IgD-negative memory B cell (primary cell): ENCODE measurements at regions not wholly inside any gene's neighbourhood (a gene's known extent, or its start where the extent isn't known, plus 50 kb on each side); places are given as distances from the start of the nearest gene placed in this dataset.
"Not testable (repeated sequence)": the region's sequence is repeated elsewhere in the genome, so short reads cannot be mapped to it uniquely, and the experiment has no call there.

ENCODE experiments used
- H3K27ac Mint-ChIP-seq, 3 donors: one replicate each; pipeline ENCODE4 v1.8.0; 2020 to 2022; ENCODE audit warnings: mild to moderate bottlenecking in 3 of 3, mixed read lengths in 3 of 3, moderate library complexity in 1 of 3
- H3K27me3 Mint-ChIP-seq: one replicate; pipeline ENCODE4 v1.8.0; 2021; ENCODE audit warnings: mixed read lengths
- H3K36me3 Mint-ChIP-seq: one replicate; pipeline ENCODE4 v1.8.0; 2020; ENCODE audit warnings: mild to moderate bottlenecking, mixed read lengths
- H3K4me1 Mint-ChIP-seq, 3 donors: one replicate each; pipeline ENCODE4 v1.8.0; 2020 to 2022; ENCODE audit warnings: mixed read lengths in 3 of 3, mild to moderate bottlenecking in 1 of 3
- H3K4me3 Mint-ChIP-seq, 4 donors: one replicate each; pipeline ENCODE4 v1.8.0; 2020 to 2022; ENCODE audit warnings: mild to moderate bottlenecking in 4 of 4, mixed read lengths in 4 of 4, moderate library complexity in 3 of 4
- H3K9me3 Mint-ChIP-seq, 3 donors: one replicate each; pipeline ENCODE4 v1.8.0; 2020 to 2021; ENCODE audit warnings: mixed read lengths in 3 of 3, mild to moderate bottlenecking in 1 of 3

DNA sequence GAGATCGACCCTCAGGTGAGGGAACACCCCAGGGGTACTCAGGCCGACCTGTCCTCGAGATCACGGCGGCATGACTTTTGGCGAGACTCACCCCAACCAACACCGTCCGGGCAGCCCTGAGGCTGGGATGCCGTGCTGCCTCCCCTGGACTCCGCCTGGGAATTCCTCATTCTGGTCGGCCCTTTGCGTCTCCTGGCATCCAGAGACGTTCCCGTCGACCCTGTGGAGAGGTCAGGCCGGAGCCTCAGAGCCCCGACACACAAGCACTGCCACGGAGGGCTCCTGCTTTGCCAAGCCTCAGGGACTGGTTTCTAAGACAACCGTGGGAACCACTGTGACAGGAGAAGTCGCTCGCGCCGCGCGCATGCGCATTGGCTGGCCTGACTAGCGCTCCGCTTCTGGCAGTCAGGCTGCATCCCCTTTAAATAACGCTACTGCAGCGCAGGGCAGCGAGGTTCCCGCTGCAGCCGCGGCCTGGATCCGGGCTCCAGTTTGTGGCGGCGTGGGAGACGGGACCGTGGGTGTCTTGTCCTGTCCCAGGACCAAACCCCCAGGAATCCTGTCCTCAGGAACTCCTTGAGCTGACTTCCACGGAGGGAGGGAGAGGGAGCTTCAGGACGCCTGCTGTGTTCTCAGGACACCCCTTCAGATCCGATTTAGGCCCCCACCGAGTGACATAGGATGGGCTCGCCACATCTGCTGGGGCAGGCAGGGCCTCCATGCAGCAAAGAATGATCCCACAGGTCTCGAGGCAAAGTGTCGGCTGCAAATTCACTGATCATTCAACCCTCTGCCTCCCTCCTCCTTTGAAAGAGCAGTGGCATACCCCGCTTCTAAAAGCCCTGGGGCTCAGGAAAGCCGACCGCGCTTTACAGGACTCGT is 163.2 kb upstream of the ZNF337 start:
- Mint-ChIP-seq H3K4me3 (peak overlapping the region in 3 of 4 donors; percentile 67 to 76 (median 75)), H3K27me3 (peaks cover 67% of the 10 kb centered on the region), H3K36me3 (no peaks in the 10 kb centered on the region), H3K4me1 (peaks cover 25 to 30% (median 27%) of the 10 kb centered on the region in 3 donors), H3K9me3 (no peaks in the 10 kb centered on the region), H3K27ac (peak overlapping the region in 2 of 3 donors; percentile 75 to 90)

DNA sequence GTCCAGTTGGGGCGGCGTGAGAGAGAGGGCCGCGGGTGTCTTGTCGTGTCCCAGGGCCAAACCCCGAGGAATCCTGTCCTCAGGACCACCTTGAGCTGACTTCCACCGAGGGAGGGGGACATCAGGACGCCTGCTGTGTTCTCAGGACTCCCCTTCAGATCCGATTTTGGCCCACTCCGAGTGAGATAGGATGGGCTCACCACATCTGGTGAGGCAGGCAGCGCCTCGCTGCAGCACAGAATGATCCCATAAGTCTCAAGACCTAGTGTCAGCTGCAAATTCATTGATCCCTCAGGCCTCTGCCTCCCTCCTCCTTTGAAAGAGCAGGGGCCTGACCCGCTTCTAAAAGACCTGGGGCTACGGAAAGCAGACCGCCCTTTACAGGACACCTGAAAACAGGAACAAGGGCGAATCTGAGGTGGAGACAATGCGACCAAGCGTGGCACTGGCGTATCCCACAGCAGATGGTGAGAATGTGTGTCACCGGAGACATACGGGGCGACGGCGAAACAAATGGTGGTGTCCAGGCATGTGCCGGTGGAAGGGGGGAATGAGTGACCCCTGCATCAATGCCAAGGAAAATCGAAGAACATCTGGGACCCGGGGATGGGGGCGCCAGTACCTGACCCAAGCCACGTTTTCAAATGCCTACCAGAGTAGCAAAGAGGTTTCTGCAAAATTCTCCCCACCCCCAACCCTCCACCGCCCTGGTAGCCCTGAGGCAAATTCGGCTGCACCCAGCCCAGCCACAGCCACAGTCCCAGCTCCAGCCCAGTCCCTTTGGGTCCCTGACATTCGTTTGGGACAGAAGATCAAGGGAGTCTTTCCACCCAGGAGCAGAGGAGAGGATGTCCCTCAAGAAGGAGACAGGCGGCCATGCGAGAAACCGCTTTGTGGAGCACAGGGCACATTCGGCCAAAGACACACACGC is 162.1 kb upstream of the ZNF337 start:
- no peaks in the 10 kb centered on the region for H3K36me3 Mint-ChIP-seq

GRCh38 chr20:25857091-25857788 is 160.6 kb upstream of the ZNF337 start:
- Mint-ChIP-seq H3K4me3 (peak overlapping the region in 3 of 4 donors; percentile 34 to 60 (median 59)), H3K27ac (peak overlapping the region in 2 of 3 donors; percentile 14 to 25), H3K4me1 (peaks cover 20 to 24% (median 23%) of the 10 kb centered on the region in 3 donors), H3K27me3 (peaks cover 60% of the 10 kb centered on the region)
- not testable (repeated sequence) for H3K9me3 Mint-ChIP-seq, H3K36me3 Mint-ChIP-seq

More for the DNA sequence above, 162.1 kb upstream of the ZNF337 start:
- no peaks in the 10 kb centered on the region for H3K9me3 Mint-ChIP-seq
- H3K27ac Mint-ChIP-seq, result peak overlapping the region in 2 of 3 donors; percentile 27 to 75
- H3K4me1 Mint-ChIP-seq, result peaks cover 23 to 30% (median 24%) of the 10 kb centered on the region in 3 donors
- H3K27me3 Mint-ChIP-seq, result peaks cover 68% of the 10 kb centered on the region
- H3K4me3 Mint-ChIP-seq, result peak overlapping the region; percentile 55 to 90 (median 79)

- no peak overlapping the region for H3K27ac Mint-ChIP-seq
- H3K4me3 Mint-ChIP-seq, result peak overlapping the region in 1 of 4 donors; percentile 60
- peaks cover 55% of the 10 kb centered on the region for H3K27me3 Mint-ChIP-seq
- H3K9me3 Mint-ChIP-seq, result peaks cover 0 to 3% (median 0%) of the 10 kb centered on the region in 3 donors
- peaks cover 17 to 23% (median 21%) of the 10 kb centered on the region in 3 donors for H3K4me1 Mint-ChIP-seq
- H3K36me3 Mint-ChIP-seq, result no peaks in the 10 kb centered on the region
Measured at GRCh38 chr20:25856256-25856884, 159.7 kb upstream of the ZNF337 start.

DNA sequence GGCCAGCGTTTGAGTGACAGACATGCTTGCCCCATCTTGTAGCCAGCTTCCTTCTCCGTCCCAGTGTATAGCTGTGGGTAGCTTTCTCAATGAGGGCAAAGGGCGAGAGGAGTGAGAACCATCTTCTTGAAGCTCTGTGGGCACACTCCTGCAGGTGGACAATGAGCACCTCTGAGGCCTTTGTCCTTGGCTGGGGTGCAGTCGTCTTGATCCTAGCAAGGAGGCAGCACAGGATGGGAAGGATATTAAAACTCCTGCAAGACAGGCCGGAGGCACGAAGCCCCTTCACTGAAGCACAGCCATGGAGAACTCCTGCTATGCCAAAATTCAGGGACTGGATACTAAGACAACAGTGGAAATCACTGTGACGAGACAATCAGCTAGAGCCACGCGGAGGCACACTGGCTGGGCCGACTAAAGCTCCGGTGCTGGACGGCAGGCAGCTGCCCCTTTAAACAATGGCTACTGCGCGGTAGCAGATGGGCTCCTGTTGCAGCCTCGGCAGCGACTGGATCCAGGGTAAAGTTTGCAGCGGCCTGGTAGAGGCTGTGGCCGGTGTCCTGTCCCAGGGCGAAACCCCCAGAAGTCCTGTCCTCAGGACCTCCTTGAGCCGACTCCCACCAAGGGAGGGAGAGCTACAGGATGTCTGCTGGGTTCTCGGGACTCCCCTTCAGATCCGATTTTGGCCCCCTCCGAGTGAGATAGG is 159.0 kb upstream of the ZNF337 start:
- not testable (repeated sequence) for H3K9me3 Mint-ChIP-seq

DNA sequence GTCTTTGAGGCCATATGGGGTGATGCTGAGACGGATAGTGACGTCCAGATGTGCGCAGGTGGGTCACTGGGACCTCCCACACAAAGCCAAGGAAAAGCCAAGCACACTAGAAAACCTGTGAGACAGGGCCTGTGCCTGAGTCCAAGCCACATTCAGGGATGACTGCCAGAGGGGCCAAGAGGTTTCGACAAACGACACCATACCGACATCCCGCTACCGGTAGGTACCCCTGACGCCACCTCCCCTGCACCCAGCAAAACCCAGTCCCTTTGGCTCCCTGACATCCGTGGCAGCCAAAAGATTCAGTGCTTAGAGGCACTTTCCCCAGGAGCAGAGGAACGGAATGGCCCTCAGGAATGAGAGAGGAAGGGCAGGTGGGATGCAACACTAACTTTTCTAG is 158.0 kb upstream of the ZNF337 start:
- not testable (repeated sequence) for H3K36me3 Mint-ChIP-seq, H3K9me3 Mint-ChIP-seq
- Mint-ChIP-seq H3K4me1 (peaks cover 12 to 15% (median 15%) of the 10 kb centered on the region in 3 donors), H3K4me3 (peak overlapping the region in 3 of 4 donors; percentile 60 to 97 (median 94)), H3K27me3 (peaks cover 45% of the 10 kb centered on the region), H3K27ac (peak overlapping the region in 2 of 3 donors; percentile 44 to 97)

More for the DNA sequence above, 159.0 kb upstream of the ZNF337 start:
- H3K4me1 Mint-ChIP-seq, result peaks cover 12 to 18% (median 16%) of the 10 kb centered on the region in 3 donors
- H3K36me3 Mint-ChIP-seq, result not testable (repeated sequence)
- H3K27ac Mint-ChIP-seq, result peak overlapping the region in 1 of 3 donors; percentile 44
- H3K27me3 Mint-ChIP-seq, result peaks cover 54% of the 10 kb centered on the region
- peak overlapping the region in 2 of 4 donors; percentile 13 to 60 for H3K4me3 Mint-ChIP-seq

DNA sequence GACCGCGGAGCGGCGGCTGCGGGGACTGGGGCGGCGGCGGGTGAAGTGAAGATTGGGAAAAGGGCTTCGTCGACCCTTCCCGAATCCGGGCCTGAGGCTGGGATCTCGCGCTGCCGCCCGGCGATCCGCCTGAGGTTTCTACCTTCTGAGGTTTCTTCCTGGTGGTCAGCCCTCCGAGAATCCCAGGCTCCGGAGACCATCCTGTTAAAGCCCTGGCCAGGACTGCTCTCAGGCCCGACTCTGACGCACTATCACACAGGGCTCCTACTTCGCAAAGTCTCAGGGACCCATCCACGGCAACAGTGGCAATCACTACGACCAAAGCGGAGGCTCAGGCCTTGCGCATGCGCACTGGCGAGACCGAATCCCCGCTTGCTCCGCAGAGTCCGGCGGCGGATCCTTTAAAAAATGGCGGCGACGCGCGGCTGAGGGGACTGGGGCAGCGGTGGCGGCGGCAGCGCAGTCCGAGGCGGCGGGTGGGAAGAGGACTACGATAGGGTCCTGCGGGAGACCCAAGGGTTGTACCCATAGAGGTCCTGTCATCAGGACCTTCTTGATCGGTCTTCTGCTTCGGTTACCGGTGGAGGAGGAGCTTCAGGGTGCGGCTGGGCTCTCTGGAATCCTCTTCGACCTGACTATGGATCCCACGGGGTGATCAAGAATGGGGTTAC is 157.2 kb upstream of the ZNF337 start:
- Mint-ChIP-seq H3K4me1 (peaks cover 7 to 11% (median 8%) of the 10 kb centered on the region in 3 donors), H3K4me3 (peak overlapping the region; percentile 81 to 97 (median 90)), H3K27me3 (peaks cover 38% of the 10 kb centered on the region), H3K27ac (peak overlapping the region; percentile 44 to 97 (median 80))
- H3K36me3 Mint-ChIP-seq, H3K9me3 Mint-ChIP-seq: not testable (repeated sequence)

DNA sequence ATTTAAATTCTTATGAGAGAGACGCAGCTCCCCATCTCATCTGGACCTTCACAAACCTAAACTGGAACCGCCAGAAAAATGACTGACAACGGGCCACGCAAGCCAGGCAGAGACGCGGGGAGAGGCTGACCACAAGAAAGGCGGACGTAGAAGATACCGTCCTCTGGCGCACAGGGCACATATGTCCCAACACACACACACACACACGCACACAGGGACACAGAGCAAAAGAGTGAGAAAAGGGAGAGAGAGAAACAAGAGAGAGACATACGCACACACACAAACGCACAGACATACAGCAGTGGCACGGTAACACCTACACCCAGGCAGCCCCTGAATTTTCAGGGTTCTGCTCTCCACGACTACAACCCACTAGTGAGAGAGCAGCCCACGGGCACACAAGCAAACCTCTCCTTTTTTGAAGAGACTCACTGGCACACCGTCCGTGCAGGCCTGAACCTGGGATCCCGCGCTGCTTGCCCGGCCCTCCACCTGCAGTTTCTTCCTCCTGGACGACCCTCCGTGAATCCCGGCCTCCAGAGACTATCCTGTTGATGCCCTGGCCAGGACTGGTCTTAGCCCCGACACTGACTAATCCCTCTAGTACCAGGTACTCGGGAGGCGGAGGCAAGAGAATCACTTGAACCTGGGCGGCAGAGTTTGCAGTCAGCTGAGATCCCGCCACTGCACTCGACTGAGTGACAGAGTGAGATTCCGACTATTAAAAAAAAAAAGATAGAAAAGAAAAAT is 156.5 kb upstream of the ZNF337 start:
- not testable (repeated sequence) for H3K4me1 Mint-ChIP-seq, H3K9me3 Mint-ChIP-seq, H3K36me3 Mint-ChIP-seq
- peaks cover 36% of the 10 kb centered on the region for H3K27me3 Mint-ChIP-seq
- H3K27ac Mint-ChIP-seq, result peak overlapping the region in 1 of 3 donors; percentile 97
- H3K4me3 Mint-ChIP-seq, result peak overlapping the region; percentile 81 to 97 (median 90)

DNA sequence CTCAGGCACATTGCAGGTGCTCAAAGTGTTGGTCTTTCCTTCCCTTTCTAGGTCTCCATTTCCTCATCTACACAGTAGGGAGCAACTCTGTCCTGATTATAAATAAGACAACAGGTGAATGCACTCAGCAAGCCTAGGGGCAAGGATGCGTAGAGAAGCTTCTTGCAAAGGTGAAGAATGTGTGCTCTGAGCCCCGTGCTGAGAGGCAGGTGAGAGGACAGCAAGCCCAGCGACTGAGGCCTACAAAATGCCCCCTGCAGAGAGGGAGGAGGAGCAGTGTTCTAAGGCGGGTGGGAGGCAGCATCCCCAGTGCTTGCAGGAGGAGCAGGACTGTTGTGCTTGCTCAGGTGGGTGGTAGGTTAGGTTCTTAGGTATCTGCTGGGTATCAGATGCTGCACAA is 153.5 kb upstream of the ZNF337 start:
- H3K36me3 Mint-ChIP-seq, H3K27ac Mint-ChIP-seq, H3K4me1 Mint-ChIP-seq, H3K9me3 Mint-ChIP-seq: not testable (repeated sequence)
- Mint-ChIP-seq H3K27me3 (peaks cover 17% of the 10 kb centered on the region), H3K4me3 (peak overlapping the region in 1 of 4 donors; percentile 10)

- no peaks in the 10 kb centered on the region for H3K36me3 Mint-ChIP-seq
- peak overlapping the region in 1 of 3 donors; percentile 10 for H3K27ac Mint-ChIP-seq
- peaks cover 0 to 3% (median 0%) of the 10 kb centered on the region in 3 donors for H3K4me1 Mint-ChIP-seq
- H3K27me3 Mint-ChIP-seq, result peaks cover 9% of the 10 kb centered on the region
- H3K9me3 Mint-ChIP-seq, result peaks cover 0 to 3% (median 0%) of the 10 kb centered on the region in 3 donors
- H3K4me3 Mint-ChIP-seq, result no peak overlapping the region
Measured at GRCh38 chr20:25848222-25848621, 151.6 kb upstream of the ZNF337 start.

- not testable (repeated sequence) for H3K36me3 Mint-ChIP-seq, H3K27me3 Mint-ChIP-seq, H3K9me3 Mint-ChIP-seq, H3K4me3 Mint-ChIP-seq, H3K4me1 Mint-ChIP-seq, H3K27ac Mint-ChIP-seq
Measured at GRCh38 chr20:25844640-25845039, 148.0 kb upstream of the ZNF337 start.

GRCh38 chr20:25813511-25813910 is 116.9 kb upstream of the ZNF337 start:
- H3K27ac Mint-ChIP-seq, H3K9me3 Mint-ChIP-seq, H3K36me3 Mint-ChIP-seq, H3K4me1 Mint-ChIP-seq, H3K4me3 Mint-ChIP-seq, H3K27me3 Mint-ChIP-seq: not testable (repeated sequence)
